Uterus (tissue), 3 donors: ENCODE measurements at regions not wholly inside any gene's neighbourhood (a gene's known extent, or its start where the extent isn't known, plus 50 kb on each side); places are given as distances from the start of the nearest gene placed in this dataset.

ENCODE experiments used
- DNase-seq, 2 donors: peaks; one replicate each; pipeline ENCODE4 v3.0.0-alpha.2; 2019 to 2020
- H3K27ac ChIP-seq, 2 donors: fragments of 200-600 bp; sonication (generic); 1 replicate in 1 of 2; 2 replicates in 1 of 2; pipeline ENCODE4 v1.5.1; 2016 to 2018
- H3K27me3 ChIP-seq, 2 donors: fragments of 200-600 bp; sonication (generic); one replicate each; pipeline ENCODE4 v1.5.1; 2018 to 2019; ENCODE audit warnings: control low read depth in 1 of 2
- H3K36me3 ChIP-seq, 2 donors: fragments of 200-600 bp; sonication (generic); one replicate each; pipeline ENCODE4 v1.5.1; 2019; ENCODE audit warnings: control low read depth in 1 of 2
- H3K4me1 ChIP-seq, 2 donors: fragments of 200-600 bp; sonication (generic); one replicate each; pipeline ENCODE4 v1.5.1; 2018 to 2019; ENCODE audit warnings: control low read depth in 1 of 2
- H3K4me3 ChIP-seq, 2 donors: fragments of 200-600 bp; sonication (generic); 1 replicate in 1 of 2; 2 replicates in 1 of 2; pipeline ENCODE4 v1.5.1; 2018 to 2019; ENCODE audit warnings: mild to moderate bottlenecking in 1 of 2
- H3K9me3 ChIP-seq, 2 donors: fragments of 200-600 bp; sonication (generic); one replicate each; pipeline ENCODE4 v1.5.1; 2019; ENCODE audit warnings: control low read depth in 1 of 2
- CTCF ChIP-seq, 4 experiments: fragments of 200-600 bp in 2 of 4; fragments of 450-650 bp in 2 of 4; sonication (generic) in 2 of 4; IDR thresholded peaks; one replicate each; pipeline ENCODE4 v1.5.1; 2016 to 2019; ENCODE audit warnings: antibody characterized with exemption in 4 of 4, mild to moderate bottlenecking in 2 of 4, moderate library complexity in 1 of 4
- POLR2A ChIP-seq, 2 donors: fragments of 450-650 bp; IDR thresholded peaks; one replicate each; pipeline ENCODE4 v1.6.1; 2016; ENCODE audit warnings: antibody characterized with exemption in 2 of 2, mild to moderate bottlenecking in 1 of 2, moderate library complexity in 1 of 2
- intact Hi-C: fragments of 100-400 bp; cut with DNase I; formaldehyde crosslinking; loops from one replicate; pipeline ENCODE4 v1.15.1; 2023; ENCODE audit warnings: low total_unique reads
- donor health status: DM: yes; HTN: yes; CAD: no.

- Histone ChIP-seq H3K4me1 (no peaks in the 10 kb centered on the region), H3K9me3 (no peaks in the 10 kb centered on the region), H3K36me3 (no peaks in the 10 kb centered on the region), H3K4me3 (no peak overlapping the region), H3K27me3 (no peaks in the 10 kb centered on the region), H3K27ac (no peak overlapping the region)
- intact Hi-C loops: no loop called here
- no peak for DNase-seq
- TF ChIP-seq CTCF (IDR thresholded peaks at IDR 0.05) (no peak), POLR2A (IDR thresholded peaks at IDR 0.05) (no peak)
Observed at GRCh38 chr14:51180577-51180976, 59.5 kb upstream of the TMX1 start.

GRCh38 chr14:51182131-51182565, 57.9 kb upstream of the TMX1 start:
- H3K4me3 ChIP-seq: no peak overlapping the region
- no peaks in the 10 kb centered on the region for H3K4me1 ChIP-seq
- TF ChIP-seq CTCF (IDR thresholded peaks at IDR 0.05) (no peak), POLR2A (IDR thresholded peaks at IDR 0.05) (no peak)
- DNase-seq: no peak
- H3K27me3 ChIP-seq: no peaks in the 10 kb centered on the region
- H3K27ac ChIP-seq: no peak overlapping the region
- intact Hi-C loops: no loop called here
- no peaks in the 10 kb centered on the region for H3K9me3 ChIP-seq
- no peaks in the 10 kb centered on the region for H3K36me3 ChIP-seq

GRCh38 chr14:51185180-51185579, 54.9 kb upstream of the TMX1 start:
- Histone ChIP-seq H3K36me3 (no peaks in the 10 kb centered on the region), H3K4me1 (no peaks in the 10 kb centered on the region), H3K27ac (no peak overlapping the region), H3K27me3 (no peaks in the 10 kb centered on the region), H3K9me3 (no peaks in the 10 kb centered on the region), H3K4me3 (no peak overlapping the region)
- DNase-seq: no peak
- TF ChIP-seq CTCF (IDR thresholded peaks at IDR 0.05) (no peak), POLR2A (IDR thresholded peaks at IDR 0.05) (no peak)
- intact Hi-C loops: no loop called here

GRCh38 chr14:51185754-51186153, 54.3 kb upstream of the TMX1 start:
- no peaks in the 10 kb centered on the region for H3K36me3 ChIP-seq
- no peak for DNase-seq
- H3K27me3 ChIP-seq: no peaks in the 10 kb centered on the region
- H3K27ac ChIP-seq: no peak overlapping the region
- TF ChIP-seq CTCF (IDR thresholded peaks at IDR 0.05) (no peak), POLR2A (IDR thresholded peaks at IDR 0.05) (no peak)
- H3K9me3 ChIP-seq: no peaks in the 10 kb centered on the region
- H3K4me3 ChIP-seq: no peak overlapping the region
- no peaks in the 10 kb centered on the region for H3K4me1 ChIP-seq
- intact Hi-C loops: no loop called here

GRCh38 chr14:51188566-51189185, 51.4 kb upstream of the TMX1 start:
- peak; percentile 37 to 41 for DNase-seq
- no peaks in the 10 kb centered on the region for H3K4me1 ChIP-seq
- H3K9me3 ChIP-seq: no peaks in the 10 kb centered on the region
- intact Hi-C loops: no loop called here
- no peaks in the 10 kb centered on the region for H3K36me3 ChIP-seq
- no peaks in the 10 kb centered on the region for H3K27me3 ChIP-seq
- H3K4me3 ChIP-seq: no peak overlapping the region
- TF ChIP-seq CTCF (IDR thresholded peaks at IDR 0.05) (no peak), POLR2A (IDR thresholded peaks at IDR 0.05) (no peak)
- H3K27ac ChIP-seq: peak overlapping the region; percentile 22 to 26
